HG03575 (cell line): ENCODE measurements at regions not wholly inside any gene's neighbourhood (a gene's known extent, or its start where the extent isn't known, plus 50 kb on each side); places are given as distances from the start of the nearest gene placed in this dataset.

Experiments used
- ATAC-seq: cut with Tn5 transposase; IDR thresholded peaks from one replicate; pipeline ENCODE4 v1.9.1; 2021; ENCODE audit not compliant: unreplicated experiment, insufficient number of reproducible peaks, low FRiP score; ENCODE audit errors: extremely low read depth

DNA sequence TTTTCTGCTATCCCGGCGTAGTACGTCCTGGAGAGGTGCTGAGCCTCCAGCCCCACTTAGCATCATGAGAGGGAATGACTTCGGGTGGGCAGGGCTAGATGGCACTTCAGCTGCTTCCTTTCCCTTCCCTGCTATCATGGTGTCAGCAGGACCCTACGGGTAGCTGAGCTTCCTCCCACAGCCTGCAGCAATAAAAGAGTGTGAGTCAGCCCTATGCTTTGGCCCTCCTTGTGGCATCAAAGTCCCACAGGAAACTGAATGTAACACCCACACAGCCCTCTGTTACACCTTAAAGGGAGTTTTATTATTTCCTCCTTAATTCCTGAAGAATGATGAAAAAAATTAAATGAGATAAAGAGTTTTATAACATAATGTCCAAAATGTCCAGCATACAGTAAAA, 458.1 kb downstream of the RPS24 start:
- ATAC-seq: no peak

DNA sequence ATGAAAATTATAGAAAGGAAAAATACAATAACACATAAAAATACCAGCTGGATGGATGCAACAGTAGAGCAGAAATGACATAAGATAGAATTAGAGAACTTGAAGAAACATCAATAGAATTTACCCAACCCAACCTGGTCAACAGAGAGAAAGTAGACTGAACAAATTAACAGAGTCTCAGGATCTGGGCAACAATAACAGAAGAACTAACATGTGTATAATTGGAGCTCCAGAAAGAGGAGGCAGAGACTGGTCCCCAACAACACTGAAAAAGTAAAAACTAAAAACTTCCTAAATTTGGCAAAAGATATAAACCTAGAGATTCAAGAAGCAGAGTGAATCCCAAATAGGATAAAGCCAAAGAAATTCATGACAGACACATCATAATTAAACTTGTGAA, 458.8 kb downstream of the RPS24 start:
- no peak for ATAC-seq

- no peak for ATAC-seq
Observed at GRCh38 chr10:78494179-78494578, 460.5 kb downstream of the RPS24 start.

DNA sequence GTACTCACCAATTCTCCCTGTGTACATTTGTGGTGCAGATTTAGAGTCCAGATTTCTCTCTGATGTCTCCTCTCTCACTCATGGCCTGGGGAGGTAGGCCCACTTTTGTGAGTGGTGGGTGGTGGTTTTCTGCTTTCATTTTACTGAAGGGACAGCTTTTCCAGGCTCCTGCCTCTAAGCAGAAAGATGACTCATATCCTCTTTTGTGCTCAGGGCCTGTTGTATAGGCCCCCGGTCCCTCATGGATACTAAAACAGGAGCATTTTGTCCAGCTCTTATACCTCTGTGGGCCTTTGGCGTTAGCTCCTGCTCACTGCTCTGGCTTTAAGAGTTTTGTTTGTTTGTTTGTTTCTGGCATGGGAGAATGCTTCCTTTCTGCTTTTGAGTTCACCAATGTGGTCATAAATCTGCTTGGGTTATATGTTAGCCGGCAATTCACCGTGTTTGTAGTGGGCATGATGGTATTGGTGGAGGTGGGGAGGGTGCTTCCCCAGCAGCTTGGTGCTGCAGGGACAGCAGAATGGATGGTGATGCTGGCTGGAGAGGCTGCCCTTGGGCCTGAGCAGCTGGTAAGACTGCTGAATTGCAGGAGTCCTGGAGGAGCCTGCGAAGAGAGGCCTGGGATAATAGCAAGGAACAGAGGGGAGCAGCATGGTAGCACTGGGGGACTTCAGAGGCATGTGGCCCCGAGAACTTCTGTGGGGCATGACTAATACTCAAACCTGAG, 468.7 kb downstream of the RPS24 start:
- ATAC-seq: no peak

- no peak for ATAC-seq
Observed at GRCh38 chr10:78504181-78504580, 470.5 kb downstream of the RPS24 start.

DNA sequence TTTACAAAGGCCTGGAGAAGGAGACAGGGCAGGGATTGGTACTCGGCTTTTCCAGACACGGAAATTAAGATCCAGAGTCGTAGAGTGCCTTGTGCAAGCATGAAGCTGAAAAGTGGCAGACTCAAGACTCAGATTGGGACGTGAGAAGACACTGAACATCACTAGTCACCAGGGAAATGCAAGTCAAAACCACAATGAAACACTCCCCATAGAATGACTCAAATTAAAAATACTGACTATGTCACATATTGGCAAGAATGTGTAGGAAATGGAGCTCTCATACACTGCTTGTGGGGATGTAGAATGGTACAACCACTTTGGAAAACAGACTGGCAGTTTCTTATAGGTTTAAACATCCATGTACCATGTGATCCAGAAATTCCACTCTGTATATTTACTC, 472.0 kb downstream of the RPS24 start:
- no peak for ATAC-seq

DNA sequence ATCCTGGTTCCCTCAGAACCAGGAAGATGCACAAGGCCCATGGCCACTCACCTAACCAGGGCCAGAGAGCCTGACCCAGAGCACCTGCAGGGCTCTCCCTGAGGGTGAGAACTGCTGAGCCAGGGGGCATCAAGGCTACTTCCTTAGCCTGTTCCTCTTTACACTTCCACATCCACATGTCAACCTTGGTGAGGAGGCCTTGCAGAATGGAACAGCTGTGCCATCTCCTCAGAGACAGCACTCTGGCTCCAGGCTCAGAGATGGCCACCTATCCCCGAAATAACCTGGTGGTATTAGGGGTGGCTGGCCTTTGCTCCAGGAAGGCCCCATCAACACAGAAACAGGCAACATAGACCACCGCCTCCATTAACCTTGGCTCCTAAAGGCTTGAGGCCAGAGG, 473.0 kb downstream of the RPS24 start:
- no peak for ATAC-seq

DNA sequence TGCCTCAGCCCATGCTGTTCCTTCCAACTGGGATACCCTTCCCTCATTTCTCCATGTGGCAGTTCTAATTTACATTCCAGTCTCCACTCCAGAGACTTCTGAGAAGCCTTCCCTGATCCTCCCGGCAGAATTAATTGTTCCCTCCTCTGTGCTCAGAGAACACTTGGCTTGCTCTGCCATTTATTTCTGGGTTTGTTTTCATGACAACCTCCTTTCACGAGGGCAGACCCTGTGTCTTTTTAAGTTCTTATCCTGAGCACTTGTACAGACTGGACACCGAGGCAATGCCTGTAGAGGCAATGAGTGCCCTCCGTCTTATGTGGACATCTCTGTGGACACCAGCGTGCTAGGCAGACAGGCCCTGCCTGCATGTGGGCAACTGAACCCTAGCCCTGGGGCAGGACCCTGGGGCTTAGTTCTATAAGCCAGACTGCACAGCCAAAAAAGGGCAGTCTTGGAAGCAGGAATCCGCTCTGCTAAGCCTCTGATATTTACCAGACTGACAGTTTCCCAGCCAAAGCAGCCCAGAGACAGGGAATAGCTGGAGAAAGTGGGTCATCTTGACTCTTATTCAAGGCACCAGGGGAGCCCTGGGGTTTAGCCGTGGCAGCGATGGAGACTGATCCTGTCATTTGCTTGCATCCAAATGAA, 474.0 kb downstream of the RPS24 start:
- ATAC-seq: no peak

GRCh38 chr10:78508955-78509748, 475.5 kb downstream of the RPS24 start:
- ATAC-seq: no peak

GRCh38 chr10:78510566-78511323, 477.1 kb downstream of the RPS24 start:
- no peak for ATAC-seq

DNA sequence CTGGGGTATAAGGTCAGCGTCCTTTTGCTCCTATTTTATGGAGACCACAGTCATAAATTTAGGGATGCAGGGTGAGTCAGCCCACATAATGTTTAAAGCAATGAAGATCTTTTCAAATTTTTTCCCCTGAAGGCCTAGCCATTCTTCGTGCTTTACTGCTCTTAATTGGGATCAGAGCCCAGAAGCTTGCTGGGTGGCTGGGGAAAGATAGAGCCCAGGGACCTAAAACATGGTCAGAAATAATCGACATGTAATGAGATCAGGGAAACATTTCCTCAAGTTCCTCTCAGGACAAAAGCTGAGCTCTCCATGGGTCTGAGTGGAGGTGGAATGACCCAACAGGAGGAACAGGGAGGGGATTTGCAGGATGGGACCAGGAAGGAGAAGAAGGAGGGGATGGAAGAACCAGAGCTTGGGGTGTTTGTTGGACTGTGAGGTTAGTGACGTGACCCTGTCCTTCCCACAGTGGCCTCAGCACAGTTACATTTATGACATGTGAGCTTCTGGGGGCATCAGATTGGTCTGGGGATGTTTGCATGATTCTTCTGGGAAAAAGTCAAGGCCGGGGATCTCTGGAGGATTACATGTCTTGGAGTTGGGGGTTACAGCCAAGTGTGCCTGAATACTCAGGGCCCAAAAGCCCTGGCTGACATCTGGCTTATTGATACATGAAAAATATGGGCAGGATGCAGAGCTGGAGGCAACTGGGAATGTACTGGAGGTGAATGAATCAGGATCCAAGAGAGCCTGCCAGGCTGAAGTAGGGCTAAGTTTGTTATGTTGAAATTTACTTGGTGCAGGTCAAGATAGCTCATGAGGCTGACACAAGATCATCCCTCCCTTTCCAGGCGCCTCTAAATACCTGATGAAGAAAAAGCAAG, 477.9 kb downstream of the RPS24 start:
- ATAC-seq: no peak

GRCh38 chr10:78512205-78512550, 478.5 kb downstream of the RPS24 start:
- no peak for ATAC-seq

DNA sequence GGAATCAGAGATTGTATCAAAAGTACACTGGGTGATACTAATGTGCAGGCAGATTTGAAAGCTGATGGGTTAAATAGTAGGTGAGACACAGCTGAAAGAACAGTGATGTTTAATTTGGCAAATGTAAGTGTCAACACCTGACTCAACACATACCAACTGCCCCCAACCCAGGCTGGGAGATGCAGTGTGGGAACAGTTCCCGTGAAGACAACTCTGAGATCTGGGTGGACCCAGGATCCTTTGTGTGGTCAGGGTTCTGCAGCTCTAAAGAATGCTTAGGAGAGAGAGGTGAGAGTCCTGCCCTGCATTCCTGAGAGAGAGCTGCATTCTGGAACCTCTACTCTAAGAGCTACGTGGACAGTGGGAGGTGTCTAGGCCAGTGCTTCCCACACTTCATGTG, 479.7 kb downstream of the RPS24 start:
- no peak for ATAC-seq

DNA sequence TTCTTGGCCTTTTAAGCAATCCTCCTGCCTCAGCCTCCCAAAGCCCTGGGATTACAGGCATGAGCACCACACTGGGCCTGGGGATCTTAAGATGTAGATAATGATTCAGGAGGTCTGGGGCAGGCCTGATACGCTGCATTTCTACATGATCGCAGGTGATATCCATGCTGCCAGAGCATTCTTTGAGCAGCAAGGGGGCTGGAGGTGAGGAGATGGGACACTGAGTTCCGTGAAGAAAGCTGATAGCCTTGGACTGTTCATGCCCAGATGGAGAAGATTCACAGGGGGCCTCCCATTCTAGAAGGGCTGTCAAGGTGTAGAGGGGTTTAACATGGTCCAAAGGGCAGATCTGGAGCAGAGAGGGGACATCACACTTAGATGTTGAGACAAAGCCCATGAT, 480.3 kb downstream of the RPS24 start:
- no peak for ATAC-seq

GRCh38 chr10:78514459-78514858, 480.8 kb downstream of the RPS24 start:
- ATAC-seq: no peak

- ATAC-seq: no peak
Observed at GRCh38 chr10:78515038-78515872, 481.6 kb downstream of the RPS24 start.

GRCh38 chr10:78515873-78516153, 482.1 kb downstream of the RPS24 start:
- ATAC-seq: no peak

DNA sequence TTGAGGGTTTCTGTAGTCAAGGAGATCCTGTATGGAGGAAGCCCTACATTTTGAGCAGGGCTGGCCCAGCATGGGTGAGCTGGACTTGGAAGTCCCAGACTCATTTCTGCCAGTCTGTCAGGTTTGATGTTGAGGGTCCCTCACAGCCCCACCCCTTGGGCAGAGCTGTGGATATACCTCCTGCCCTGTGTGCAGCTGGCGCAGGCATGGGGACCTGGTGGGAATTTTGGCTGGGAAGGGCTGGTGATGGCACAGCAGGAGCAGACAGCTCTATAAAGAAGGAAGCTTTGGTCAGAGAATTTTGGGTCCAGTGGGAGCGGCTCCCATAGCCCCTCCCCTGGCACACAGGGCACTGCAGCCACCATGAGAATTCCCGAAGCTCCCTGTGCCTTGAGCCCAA, 482.6 kb downstream of the RPS24 start:
- no peak for ATAC-seq
